A673 (cell line): ENCODE measurements at regions not wholly inside any gene's neighbourhood (a gene's known extent, or its start where the extent isn't known, plus 50 kb on each side); places are given as distances from the start of the nearest gene placed in this dataset.

Experiments
- BruUV-seq: library from RNA; stranded (reverse); fragments of 400-500 nt; replicated peaks from 2 replicates; lab custom pipeline; 2021; lab: Mats Ljungman, UMichigan
- CTCF ChIA-PET: fragments of 300-600 bp; sonication (Branson Sonifier 250); formaldehyde crosslinking; loops from one replicate; lab custom pipeline; 2022; ENCODE audit warnings: antibody characterized with exemption; lab: Charles Lee
- POLR2A ChIA-PET: fragments of 300-600 bp; sonication (Branson Sonifier 250); formaldehyde crosslinking; loops from one replicate; lab custom pipeline; 2022; ENCODE audit warnings: antibody characterized with exemption; ENCODE audit not compliant: low non-redundant PET; lab: Charles Lee
- DNase-seq: peaks from one replicate; pipeline ENCODE4 v3.0.0-alpha.2; 2015; ENCODE audit warnings: low spot score
- H3K27ac ChIP-seq: fragments of 200-600 bp; sonication (generic); 2 replicates; pipeline ENCODE4 v1.5.1; 2016; ENCODE audit warnings: mixed run types, low read depth, mild to moderate bottlenecking, mixed read lengths, antibody characterized with exemption, low read length; ENCODE audit not compliant: poor library complexity, severe bottlenecking
- H3K27me3 ChIP-seq: fragments of 200-600 bp; sonication (generic); replicated peaks from 2 replicates; pipeline ENCODE4 v1.6.1; 2017; ENCODE audit warnings: mixed run types, low read depth, mild to moderate bottlenecking, mixed read lengths, antibody characterized with exemption, low read length; ENCODE audit not compliant: insufficient read depth, poor library complexity
- H3K36me3 ChIP-seq: fragments of 200-600 bp; sonication (generic); 2 replicates; pipeline ENCODE4 v1.6.1; 2016; ENCODE audit warnings: mixed run types, mild to moderate bottlenecking, mixed read lengths, antibody characterized with exemption, low read length; ENCODE audit not compliant: insufficient read depth, poor library complexity, severe bottlenecking
- H3K4me1 ChIP-seq: fragments of 200-600 bp; sonication (generic); 2 replicates; pipeline ENCODE4 v1.6.1; 2017; ENCODE audit warnings: mixed run types, mild to moderate bottlenecking, mixed read lengths, antibody characterized with exemption, low read length; ENCODE audit not compliant: insufficient read depth, poor library complexity, severe bottlenecking
- H3K4me3 ChIP-seq: fragments of 200-600 bp; sonication (generic); 2 replicates; pipeline ENCODE4 v1.5.1; 2016; ENCODE audit warnings: low read depth, mixed run types, mild to moderate bottlenecking, mixed read lengths, low read length; ENCODE audit not compliant: poor library complexity, severe bottlenecking
- H3K9me3 ChIP-seq: fragments of 200-600 bp; sonication (generic); 2 replicates; pipeline ENCODE4 v1.6.1; 2016; ENCODE audit warnings: mixed run types, low read depth, mild to moderate bottlenecking, mixed read lengths, antibody characterized with exemption, low read length; ENCODE audit not compliant: poor library complexity, severe bottlenecking
- EZH2 ChIP-seq: fragments of 200-600 bp; sonication (generic); IDR thresholded peaks from 2 replicates; pipeline ENCODE4 v1.6.1; 2017; ENCODE audit warnings: borderline replicate concordance, low read depth, mild to moderate bottlenecking, mixed read lengths, antibody characterized with exemption, low read length; ENCODE audit not compliant: poor library complexity, severe bottlenecking
- intact Hi-C: fragments of 100-400 bp; cut with micrococcal nuclease; formaldehyde crosslinking; loops from one replicate; pipeline ENCODE4 v1.10.0; 2022; ENCODE audit not compliant: unreplicated experiment
- TF ChIP-seq, protein P1 (sequence below): fragments of 300-800, 200-600 bp; sonication (generic); conservative IDR thresholded peaks from 2 replicates; pipeline ENCODE4 v1.5.1; 2017; ENCODE audit warnings: low read depth, mild to moderate bottlenecking, antibody characterized with exemption, low read length, moderate library complexity, mixed read lengths

DNA sequence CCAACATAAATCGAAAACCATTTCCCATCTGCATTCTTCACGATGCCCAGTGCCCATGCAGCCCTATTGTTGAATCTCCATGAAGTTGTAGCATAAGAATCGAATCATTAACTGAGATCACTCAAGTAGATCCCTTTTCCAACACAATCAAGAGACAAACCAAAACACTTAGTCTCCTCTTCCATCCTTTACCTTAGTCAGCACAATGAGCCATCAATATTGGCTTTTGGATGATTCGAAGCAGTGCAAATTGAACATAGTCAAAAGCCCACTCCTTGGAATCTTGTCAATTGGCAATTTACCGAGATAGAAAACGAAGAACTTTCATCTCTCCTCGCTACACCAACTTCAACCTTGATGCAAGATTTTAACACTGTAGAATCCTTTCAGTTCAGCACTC lies 66.5 kb upstream of the ADRB1 start:
- Histone ChIP-seq H3K4me3 (no peak overlapping the region), H3K4me1 (peaks cover 5% of the 10 kb centered on the region), H3K9me3 (no peaks in the 10 kb centered on the region), H3K36me3 (no peaks in the 10 kb centered on the region), H3K27ac (no peak overlapping the region), H3K27me3 (no peaks in the 10 kb centered on the region)
- no TSS peak for BruUV-seq
- POLR2A ChIA-PET = no interaction called here
- CTCF ChIA-PET = no interaction called here
- DNase-seq = no peak
- intact Hi-C loops = no loop called here
- no peak for TF ChIP-seq EZH2
- TF ChIP-seq, protein P1, sequence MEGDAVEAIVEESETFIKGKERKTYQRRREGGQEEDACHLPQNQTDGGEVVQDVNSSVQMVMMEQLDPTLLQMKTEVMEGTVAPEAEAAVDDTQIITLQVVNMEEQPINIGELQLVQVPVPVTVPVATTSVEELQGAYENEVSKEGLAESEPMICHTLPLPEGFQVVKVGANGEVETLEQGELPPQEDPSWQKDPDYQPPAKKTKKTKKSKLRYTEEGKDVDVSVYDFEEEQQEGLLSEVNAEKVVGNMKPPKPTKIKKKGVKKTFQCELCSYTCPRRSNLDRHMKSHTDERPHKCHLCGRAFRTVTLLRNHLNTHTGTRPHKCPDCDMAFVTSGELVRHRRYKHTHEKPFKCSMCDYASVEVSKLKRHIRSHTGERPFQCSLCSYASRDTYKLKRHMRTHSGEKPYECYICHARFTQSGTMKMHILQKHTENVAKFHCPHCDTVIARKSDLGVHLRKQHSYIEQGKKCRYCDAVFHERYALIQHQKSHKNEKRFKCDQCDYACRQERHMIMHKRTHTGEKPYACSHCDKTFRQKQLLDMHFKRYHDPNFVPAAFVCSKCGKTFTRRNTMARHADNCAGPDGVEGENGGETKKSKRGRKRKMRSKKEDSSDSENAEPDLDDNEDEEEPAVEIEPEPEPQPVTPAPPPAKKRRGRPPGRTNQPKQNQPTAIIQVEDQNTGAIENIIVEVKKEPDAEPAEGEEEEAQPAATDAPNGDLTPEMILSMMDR = no peak

DNA sequence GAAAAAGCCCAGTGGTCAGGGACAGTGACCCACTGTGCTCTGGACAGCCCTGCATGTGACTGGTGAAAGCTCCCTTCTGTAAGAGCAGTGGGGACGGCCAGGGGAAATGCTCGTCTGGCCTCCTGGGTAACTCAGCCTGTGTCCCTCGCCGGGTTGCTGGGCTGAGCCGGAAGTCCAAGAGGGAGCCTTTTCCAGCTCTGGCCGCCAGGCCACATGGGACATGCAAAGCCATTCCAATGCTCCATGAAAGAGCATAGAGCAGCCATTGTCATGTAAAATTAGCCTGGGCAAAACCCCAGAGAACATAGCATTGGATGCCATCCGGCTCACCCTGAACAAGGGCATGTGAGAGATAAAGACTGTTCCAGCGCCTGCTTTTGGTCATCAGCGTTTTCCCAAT lies 64.9 kb upstream of the ADRB1 start:
- TF ChIP-seq, protein P1 = no peak
- no peak for TF ChIP-seq EZH2
- Histone ChIP-seq H3K27ac (no peak overlapping the region), H3K36me3 (no peaks in the 10 kb centered on the region), H3K9me3 (no peaks in the 10 kb centered on the region), H3K27me3 (no peaks in the 10 kb centered on the region), H3K4me1 (peaks cover 21% of the 10 kb centered on the region), H3K4me3 (no peak overlapping the region)
- DNase-seq = no peak
- CTCF ChIA-PET = no interaction called here
- no TSS peak for BruUV-seq
- POLR2A ChIA-PET = no interaction called here
- intact Hi-C loops = no loop called here

DNA sequence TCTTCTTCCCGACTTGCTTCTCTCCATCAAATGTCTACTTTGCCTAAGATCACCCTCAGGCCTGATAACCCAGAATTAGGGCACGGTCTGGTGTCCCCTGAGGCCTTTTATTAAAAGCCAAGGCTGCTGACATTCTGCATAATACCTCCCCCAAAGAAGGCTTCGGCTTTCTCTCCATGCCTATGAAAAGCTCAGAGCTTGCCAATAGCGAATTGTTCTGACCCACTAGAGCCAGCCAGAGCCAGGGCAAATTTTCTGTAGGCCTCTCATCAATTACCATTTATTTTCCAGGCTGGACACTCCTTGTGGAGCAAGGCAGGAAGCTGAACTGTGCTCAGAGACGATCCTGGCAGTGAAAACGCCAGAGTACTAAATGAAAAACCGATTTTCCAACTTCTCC lies 64.3 kb upstream of the ADRB1 start:
- TF ChIP-seq, protein P1 = no peak
- no peak for TF ChIP-seq EZH2
- H3K9me3 ChIP-seq = no peaks in the 10 kb centered on the region
- H3K36me3 ChIP-seq = no peaks in the 10 kb centered on the region
- peaks cover 27% of the 10 kb centered on the region for H3K4me1 ChIP-seq
- H3K4me3 ChIP-seq = no peak overlapping the region
- H3K27ac ChIP-seq = no peak overlapping the region
- DNase-seq = no peak
- intact Hi-C loops = no loop called here
- POLR2A ChIA-PET = no interaction called here
- no TSS peak for BruUV-seq
- no peaks in the 10 kb centered on the region for H3K27me3 ChIP-seq
- CTCF ChIA-PET = no interaction called here
